COR-L47 (cell line): ENCODE measurements at regions not wholly inside any gene's neighbourhood (a gene's known extent, or its start where the extent isn't known, plus 50 kb on each side); places are given as distances from the start of the nearest gene placed in this dataset.

Source experiments
- DNase-seq: peaks from one replicate; lab custom pipeline; 2025; lab: John Stamatoyannopoulos, UW

DNA sequence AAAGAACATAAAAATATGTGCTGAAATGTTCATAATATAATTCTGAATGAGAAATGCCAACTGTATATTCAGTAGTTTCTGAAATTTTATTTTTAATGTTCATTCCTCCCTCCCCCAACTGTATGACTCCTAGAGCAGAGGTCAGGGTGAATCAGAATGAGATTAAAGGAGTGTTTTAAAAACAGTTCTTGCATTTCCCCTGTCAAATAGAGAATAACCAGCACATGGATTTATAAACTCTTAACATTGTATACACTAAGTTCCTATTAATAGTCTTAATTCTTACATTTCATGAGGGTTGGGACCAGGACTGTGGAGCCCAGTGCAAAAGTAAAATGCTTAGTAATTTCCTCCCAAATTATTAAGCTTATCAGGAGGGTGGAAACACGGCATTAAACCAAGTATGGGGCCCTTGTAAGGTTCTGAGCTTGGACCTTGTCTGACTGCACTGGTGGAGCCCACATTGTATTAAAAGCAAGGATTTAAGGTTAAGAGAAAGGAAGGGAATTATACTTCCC, 474.6 kb upstream of the RAG2 start:
- no peak for DNase-seq

GRCh38 chr11:37050311-37050710, 452.3 kb upstream of the RAG2 start:
- DNase-seq = no peak

DNA sequence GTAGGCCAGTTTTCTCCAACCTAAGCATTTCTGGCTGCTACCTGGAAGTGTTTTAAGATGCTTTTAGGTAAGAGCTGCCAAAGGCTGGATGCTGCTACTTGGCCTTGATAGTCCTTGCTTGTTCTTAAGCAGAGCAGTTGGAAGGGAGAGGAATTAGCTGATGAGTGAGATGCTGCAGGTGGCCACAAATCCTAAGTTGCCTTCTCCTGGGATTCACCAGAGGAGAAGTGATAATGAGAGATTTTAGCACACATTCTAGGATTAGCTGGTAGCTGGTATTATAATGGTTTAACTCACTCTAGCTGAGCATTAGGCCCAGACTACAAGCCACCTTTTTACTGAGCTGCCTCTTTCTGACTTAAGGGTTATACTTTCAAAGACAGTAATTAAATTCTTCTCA, 442.9 kb upstream of the RAG2 start:
- no peak for DNase-seq

DNA sequence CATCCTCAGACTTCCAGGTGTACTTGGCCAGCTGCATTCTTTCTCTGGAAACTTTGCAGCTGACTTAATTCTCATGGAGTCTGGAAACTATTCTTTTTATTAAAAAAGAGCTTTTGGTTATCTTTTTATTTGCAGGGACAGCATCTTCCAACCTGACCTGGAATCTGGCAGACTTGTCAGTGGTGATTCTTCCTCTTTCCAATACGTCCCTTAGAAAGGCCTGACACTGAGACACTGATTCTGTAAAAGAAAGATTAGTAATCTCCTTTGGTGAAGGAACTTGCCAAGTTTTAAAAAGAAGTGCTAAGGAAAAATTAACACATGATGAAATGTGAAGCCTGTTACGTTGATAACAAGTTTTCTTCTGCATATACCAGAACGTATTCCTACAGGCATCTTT, 440.9 kb upstream of the RAG2 start:
- no peak for DNase-seq

DNA sequence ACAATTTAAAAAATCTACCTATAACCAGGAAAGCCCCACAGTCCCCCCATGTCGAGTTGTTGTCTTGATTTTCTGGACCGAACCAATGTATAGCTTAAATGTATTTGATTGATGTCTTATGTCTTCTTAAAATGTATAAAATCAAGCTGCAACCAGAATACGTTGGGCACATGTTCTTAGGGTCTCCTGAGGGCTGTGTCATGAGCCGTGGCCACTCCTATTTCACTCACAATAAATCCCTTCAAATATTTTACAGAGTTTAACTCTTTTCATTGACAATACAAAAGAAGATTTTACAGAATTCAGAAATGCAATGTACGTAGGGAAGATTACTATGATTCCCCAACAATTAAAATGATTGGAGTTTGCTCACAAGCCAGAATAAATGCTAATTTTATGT, 428.7 kb upstream of the RAG2 start:
- no peak for DNase-seq

DNA sequence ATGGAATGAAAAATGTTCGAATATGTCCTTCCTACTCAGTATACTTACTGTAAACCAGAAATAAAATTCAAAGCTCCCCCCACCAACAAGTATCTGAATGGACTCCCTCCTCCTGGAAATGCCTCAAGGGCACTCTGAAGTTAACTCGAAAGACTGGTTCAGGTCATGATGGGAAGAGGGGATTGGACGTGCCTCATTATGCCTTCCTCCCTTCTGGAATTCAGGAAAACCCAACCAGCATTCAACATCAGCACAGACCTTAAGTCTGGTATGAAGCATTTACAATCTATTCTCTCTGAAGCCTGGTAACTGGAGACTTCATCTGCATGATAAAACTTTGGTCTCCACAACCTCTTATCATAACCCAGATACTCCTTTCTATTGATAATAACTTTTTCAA, 428.3 kb upstream of the RAG2 start:
- no peak for DNase-seq

DNA sequence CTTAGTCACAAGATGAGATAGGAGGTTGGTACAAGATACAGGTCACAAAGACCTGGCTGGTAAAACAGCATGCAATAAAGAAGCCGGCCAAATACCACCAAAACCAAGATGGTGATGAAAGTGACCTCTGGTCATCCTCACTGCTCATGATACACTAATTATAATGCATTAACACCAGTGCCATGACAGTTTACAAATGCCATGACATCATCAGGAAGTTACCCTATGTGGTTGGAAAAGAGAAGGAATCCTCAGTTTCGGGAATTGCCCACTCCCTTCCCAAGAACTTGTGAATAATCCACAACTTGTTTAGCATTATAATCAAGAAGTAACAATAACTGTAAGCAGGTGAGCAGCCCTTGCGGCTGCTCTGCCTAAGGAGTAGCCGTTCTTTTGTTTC, 408.5 kb upstream of the RAG2 start:
- no peak for DNase-seq

GRCh38 chr11:37002831-37003230, 404.8 kb upstream of the RAG2 start:
- no peak for DNase-seq

- DNase-seq = no peak
Observed at GRCh38 chr11:36997656-36998055, 399.6 kb upstream of the RAG2 start.

DNA sequence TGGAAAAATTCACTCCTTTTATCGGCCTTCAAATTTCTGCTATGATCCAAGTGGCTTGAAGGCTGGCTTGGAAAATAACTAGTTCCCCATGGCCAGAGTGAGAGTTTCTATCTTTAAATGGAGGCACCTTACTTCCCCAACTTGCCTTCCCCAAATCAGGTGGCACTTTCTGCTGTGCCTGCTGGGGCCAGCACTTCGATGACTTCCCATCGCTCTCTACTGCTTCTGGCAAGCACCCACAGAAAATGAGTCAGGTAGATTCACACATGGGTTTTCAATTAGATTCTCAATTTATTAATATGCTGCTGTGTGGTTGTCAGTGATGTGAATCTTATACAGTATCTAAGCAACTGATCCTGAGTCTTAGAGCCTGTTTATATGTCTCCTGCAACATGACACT, 398.8 kb upstream of the RAG2 start:
- DNase-seq = no peak

DNA sequence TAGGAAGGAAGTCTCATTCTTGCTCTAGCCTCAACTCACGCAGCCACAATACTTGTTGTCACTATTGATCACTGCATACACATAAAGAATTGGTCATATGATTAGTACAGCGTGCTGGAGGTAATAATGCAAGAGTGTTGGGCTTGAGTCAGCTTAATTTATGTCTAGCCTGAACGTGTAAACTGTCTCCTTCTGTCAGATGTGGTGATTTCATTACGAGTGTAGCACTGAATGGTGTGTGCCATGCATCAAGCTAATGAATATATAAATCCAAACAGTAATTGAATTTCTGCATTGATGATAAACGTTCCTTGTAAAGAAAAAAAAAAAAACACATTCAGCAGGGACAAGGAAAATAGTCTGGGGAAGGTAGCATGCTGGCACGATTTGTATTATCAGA, 396.2 kb upstream of the RAG2 start:
- no peak for DNase-seq

GRCh38 chr11:36988556-36988955, 390.5 kb upstream of the RAG2 start:
- no peak for DNase-seq

DNA sequence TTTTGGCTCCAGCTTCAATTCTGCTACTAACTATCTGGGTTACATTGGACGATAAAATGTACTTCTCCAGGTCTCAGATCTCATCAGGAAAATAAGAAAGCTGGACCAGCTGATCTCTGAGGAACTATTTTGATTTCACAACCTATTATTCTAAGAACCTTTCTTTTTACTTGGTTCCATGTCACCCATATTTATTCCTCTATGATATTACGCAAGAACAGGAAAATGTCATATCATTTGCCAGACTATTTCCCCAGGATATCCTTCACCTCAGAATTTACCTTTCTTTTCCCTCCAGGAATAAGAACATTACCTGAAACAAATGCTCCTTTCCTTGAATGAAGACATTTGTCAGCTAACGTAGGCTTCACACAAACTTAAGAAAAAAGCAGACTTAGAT, 387.5 kb upstream of the RAG2 start:
- DNase-seq = no peak

DNA sequence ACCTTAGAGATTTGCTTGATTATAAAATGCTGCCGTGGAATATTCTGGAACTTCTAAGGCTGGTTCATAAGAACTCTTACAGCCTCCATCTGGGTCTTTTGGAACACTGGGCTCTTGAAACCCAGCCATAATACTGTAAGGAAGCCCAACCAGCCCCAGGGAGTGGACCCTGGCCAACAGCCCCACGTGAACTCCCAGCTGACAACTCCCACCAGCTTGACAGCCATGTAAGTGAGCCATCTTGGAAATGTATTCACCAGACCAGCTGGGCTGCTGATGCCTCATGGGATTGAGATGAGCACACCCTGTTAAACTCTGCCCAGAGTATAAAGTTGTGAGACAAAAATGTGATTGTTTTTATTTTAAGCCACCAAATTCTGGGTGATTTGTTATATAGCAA, 378.7 kb upstream of the RAG2 start:
- no peak for DNase-seq

DNA sequence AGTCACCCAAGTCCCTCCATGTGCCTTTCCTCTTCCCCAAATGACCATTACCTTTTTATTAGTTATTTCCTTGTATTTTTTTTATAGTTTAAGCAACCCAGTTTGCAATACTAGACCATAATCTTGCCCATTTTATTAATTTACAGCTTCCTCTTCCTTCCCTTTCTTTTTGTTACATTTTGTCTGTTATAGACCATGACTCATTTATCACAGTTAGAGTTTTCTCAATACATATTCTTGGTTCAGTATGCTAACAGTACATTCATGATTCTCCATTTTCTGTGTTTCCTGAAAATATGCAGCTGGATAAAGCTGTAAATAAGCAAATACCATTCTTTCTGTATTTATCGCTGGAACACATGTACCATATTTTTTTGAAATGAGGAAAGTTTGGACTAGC, 376.7 kb upstream of the RAG2 start:
- DNase-seq = no peak

- DNase-seq = no peak
Observed at GRCh38 chr11:36953976-36954375, 355.9 kb upstream of the RAG2 start.

- no peak for DNase-seq
Observed at GRCh38 chr11:36948460-36949127, 350.6 kb upstream of the RAG2 start.

DNA sequence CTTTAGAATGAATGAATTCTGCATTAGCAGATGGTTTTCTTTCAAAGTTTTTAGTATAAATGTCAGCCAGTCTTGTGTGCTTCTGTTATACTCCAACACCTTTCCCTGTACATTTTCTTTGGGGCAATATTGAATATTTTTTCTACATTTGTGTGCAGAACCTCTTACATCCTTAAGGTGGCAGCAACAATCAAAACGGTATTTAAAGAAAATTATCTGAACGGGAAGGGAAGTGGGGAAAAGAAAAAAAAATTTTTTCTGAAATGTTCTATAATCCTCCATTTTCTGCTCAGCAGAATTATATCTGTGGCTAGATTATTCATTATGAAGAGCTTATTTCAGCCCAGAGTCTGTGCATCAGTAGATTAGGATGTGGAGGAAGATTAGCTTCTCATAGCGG, 347.3 kb upstream of the RAG2 start:
- DNase-seq = no peak

- DNase-seq = no peak
Observed at GRCh38 chr11:36933481-36933880, 335.4 kb upstream of the RAG2 start.

DNA sequence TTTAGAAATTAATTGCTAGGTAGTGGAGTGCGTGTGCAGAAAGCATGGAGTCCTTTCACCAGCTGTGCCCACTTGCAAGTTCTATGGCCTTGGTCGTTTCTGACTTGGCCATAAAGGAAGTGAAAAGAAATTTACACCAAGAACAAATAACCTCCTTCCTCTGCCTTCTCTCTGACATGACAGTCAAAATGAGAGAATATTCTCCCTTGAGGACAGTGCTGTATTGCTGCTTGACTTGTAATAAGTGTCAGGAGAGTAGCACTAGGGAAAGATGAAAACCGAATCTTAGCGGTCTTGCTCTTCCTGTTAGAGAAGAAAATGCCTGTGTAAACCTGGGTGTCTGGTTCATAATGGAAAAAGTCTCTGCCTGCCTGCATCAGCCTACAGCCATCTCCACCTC, 333.1 kb upstream of the RAG2 start:
- no peak for DNase-seq

GRCh38 chr11:36930256-36930655, 332.2 kb upstream of the RAG2 start:
- DNase-seq = no peak

- no peak for DNase-seq
Observed at GRCh38 chr11:36929401-36929800, 331.4 kb upstream of the RAG2 start.

DNA sequence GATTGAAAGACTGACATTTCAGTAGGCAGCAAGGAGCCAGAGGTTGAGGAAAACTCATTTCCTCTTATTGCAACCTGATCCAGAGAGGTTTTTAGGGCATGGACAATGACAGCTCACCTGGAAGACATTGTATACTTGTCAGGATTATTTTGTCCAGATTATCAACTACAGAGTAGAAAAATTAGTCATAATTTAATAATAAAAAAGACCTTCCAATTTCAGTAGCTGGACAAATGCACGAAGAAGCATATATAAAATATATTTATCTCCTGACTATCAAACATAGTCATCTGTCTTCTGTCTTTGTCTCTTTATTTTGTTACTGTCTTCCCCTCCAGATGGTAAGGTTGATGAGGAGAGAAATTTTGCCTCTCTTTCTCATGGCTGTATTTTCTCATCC, 330.6 kb upstream of the RAG2 start:
- no peak for DNase-seq

GRCh38 chr11:36899800-36900199, 301.8 kb upstream of the RAG2 start:
- DNase-seq = no peak

- DNase-seq = no peak
Observed at GRCh38 chr11:36890841-36891240, 292.8 kb upstream of the RAG2 start.
